ENCODE measurements at regions not wholly inside any gene's neighbourhood (a gene's known extent, or its start where the extent isn't known, plus 50 kb on each side); places are given as distances from the start of the nearest gene placed in this dataset.

GRCh38 chr7:66518151-66518691 is 110.5 kb upstream of the KCTD7 start:
- TF ChIP-seq POLR2A (IDR thresholded peaks at IDR 0.05; ENCODE audit: low read depth, low read length) = no peak
- no peak for TF ChIP-seq RAD21 (IDR thresholded peaks at IDR 0.05; ENCODE audit: low read length)
- no peak for TF ChIP-seq ELK1 (IDR thresholded peaks at IDR 0.05; ENCODE audit: borderline replicate concordance, low read depth, low read length)
- TF ChIP-seq CTCF (conservative IDR thresholded peaks at IDR 0.05; ENCODE audit: low read depth, low read length) = no peak
- no peak for TF ChIP-seq BHLHE40 (IDR thresholded peaks at IDR 0.05; ENCODE audit: low read depth, low read length)
- no peak for TF ChIP-seq RFX5 (IDR thresholded peaks at IDR 0.05; ENCODE audit: low read depth, low read length)
- no peak for TF ChIP-seq RCOR1 (IDR thresholded peaks at IDR 0.05; ENCODE audit: insufficient replicate concordance, low read length)
- no peak for TF ChIP-seq USF2 (IDR thresholded peaks at IDR 0.05; ENCODE audit: low read depth, low read length)
- no peak for TF ChIP-seq CEBPB (IDR thresholded peaks at IDR 0.05; ENCODE audit: low read depth, low read length)
- TF ChIP-seq NFE2L2 (IDR thresholded peaks at IDR 0.05; ENCODE audit: low read depth, low read length) = no peak
- TF ChIP-seq SMC3 (IDR thresholded peaks at IDR 0.05; ENCODE audit: low read depth, low read length) = no peak
